A673 (cell line): ENCODE measurements at regions not wholly inside any gene's neighbourhood (a gene's known extent, or its start where the extent isn't known, plus 50 kb on each side); places are given as distances from the start of the nearest gene placed in this dataset.

Experiments used
- BruUV-seq: library from RNA; stranded (reverse); fragments of 400-500 nt; replicated peaks from 2 replicates; lab custom pipeline; 2021; lab: Mats Ljungman, UMichigan
- CTCF ChIA-PET: fragments of 300-600 bp; sonication (Branson Sonifier 250); formaldehyde crosslinking; loops from one replicate; lab custom pipeline; 2022; ENCODE audit warnings: antibody characterized with exemption; lab: Charles Lee
- POLR2A ChIA-PET: fragments of 300-600 bp; sonication (Branson Sonifier 250); formaldehyde crosslinking; loops from one replicate; lab custom pipeline; 2022; ENCODE audit warnings: antibody characterized with exemption; ENCODE audit not compliant: low non-redundant PET; lab: Charles Lee
- DNase-seq: peaks from one replicate; pipeline ENCODE4 v3.0.0-alpha.2; 2015; ENCODE audit warnings: low spot score
- H3K27ac ChIP-seq: fragments of 200-600 bp; sonication (generic); 2 replicates; pipeline ENCODE4 v1.5.1; 2016; ENCODE audit warnings: mixed run types, low read depth, mild to moderate bottlenecking, mixed read lengths, antibody characterized with exemption, low read length; ENCODE audit not compliant: poor library complexity, severe bottlenecking
- H3K27me3 ChIP-seq: fragments of 200-600 bp; sonication (generic); replicated peaks from 2 replicates; pipeline ENCODE4 v1.6.1; 2017; ENCODE audit warnings: mixed run types, low read depth, mild to moderate bottlenecking, mixed read lengths, antibody characterized with exemption, low read length; ENCODE audit not compliant: insufficient read depth, poor library complexity
- H3K36me3 ChIP-seq: fragments of 200-600 bp; sonication (generic); 2 replicates; pipeline ENCODE4 v1.6.1; 2016; ENCODE audit warnings: mixed run types, mild to moderate bottlenecking, mixed read lengths, antibody characterized with exemption, low read length; ENCODE audit not compliant: insufficient read depth, poor library complexity, severe bottlenecking
- H3K4me1 ChIP-seq: fragments of 200-600 bp; sonication (generic); 2 replicates; pipeline ENCODE4 v1.6.1; 2017; ENCODE audit warnings: mixed run types, mild to moderate bottlenecking, mixed read lengths, antibody characterized with exemption, low read length; ENCODE audit not compliant: insufficient read depth, poor library complexity, severe bottlenecking
- H3K4me3 ChIP-seq: fragments of 200-600 bp; sonication (generic); 2 replicates; pipeline ENCODE4 v1.5.1; 2016; ENCODE audit warnings: low read depth, mixed run types, mild to moderate bottlenecking, mixed read lengths, low read length; ENCODE audit not compliant: poor library complexity, severe bottlenecking
- H3K9me3 ChIP-seq: fragments of 200-600 bp; sonication (generic); 2 replicates; pipeline ENCODE4 v1.6.1; 2016; ENCODE audit warnings: mixed run types, low read depth, mild to moderate bottlenecking, mixed read lengths, antibody characterized with exemption, low read length; ENCODE audit not compliant: poor library complexity, severe bottlenecking
- CTCF ChIP-seq: fragments of 300-800, 200-600 bp; sonication (generic); conservative IDR thresholded peaks from 2 replicates; pipeline ENCODE4 v1.5.1; 2017; ENCODE audit warnings: low read depth, mild to moderate bottlenecking, antibody characterized with exemption, low read length, moderate library complexity, mixed read lengths
- EZH2 ChIP-seq: fragments of 200-600 bp; sonication (generic); IDR thresholded peaks from 2 replicates; pipeline ENCODE4 v1.6.1; 2017; ENCODE audit warnings: borderline replicate concordance, low read depth, mild to moderate bottlenecking, mixed read lengths, antibody characterized with exemption, low read length; ENCODE audit not compliant: poor library complexity, severe bottlenecking
- intact Hi-C: fragments of 100-400 bp; cut with micrococcal nuclease; formaldehyde crosslinking; loops from one replicate; pipeline ENCODE4 v1.10.0; 2022; ENCODE audit not compliant: unreplicated experiment

GRCh38 chr15:69661446-69661845 lies 208.8 kb downstream of the RPLP1 start:
- Histone ChIP-seq H3K9me3 (no peaks in the 10 kb centered on the region), H3K27me3 (peaks cover 62% of the 10 kb centered on the region), H3K27ac (no peak overlapping the region), H3K4me3 (no peak overlapping the region), H3K4me1 (no peaks in the 10 kb centered on the region), H3K36me3 (no peaks in the 10 kb centered on the region)
- ChIA-PET POLR2A (no interaction called here), CTCF (no interaction called here)
- no peak for DNase-seq
- intact Hi-C loops: no loop called here
- TF ChIP-seq EZH2: no peak
- no peak for TF ChIP-seq CTCF
- BruUV-seq: no TSS peak

GRCh38 chr15:69661871-69662644 lies 209.4 kb downstream of the RPLP1 start:
- H3K27me3 ChIP-seq: peaks cover 56% of the 10 kb centered on the region
- DNase-seq: no peak
- CTCF ChIA-PET: no interaction called here
- BruUV-seq: no TSS peak
- TF ChIP-seq CTCF (no peak), EZH2 (no peak)
- intact Hi-C loops: no loop called here
- no peaks in the 10 kb centered on the region for H3K36me3 ChIP-seq
- no peaks in the 10 kb centered on the region for H3K4me1 ChIP-seq
- POLR2A ChIA-PET: no interaction called here
- H3K4me3 ChIP-seq: no peak overlapping the region
- no peaks in the 10 kb centered on the region for H3K9me3 ChIP-seq
- H3K27ac ChIP-seq: no peak overlapping the region

GRCh38 chr15:69662645-69663000 lies 210.0 kb downstream of the RPLP1 start:
- Histone ChIP-seq H3K9me3 (no peaks in the 10 kb centered on the region), H3K36me3 (no peaks in the 10 kb centered on the region), H3K27me3 (peaks cover 51% of the 10 kb centered on the region), H3K4me3 (no peak overlapping the region), H3K27ac (no peak overlapping the region), H3K4me1 (no peaks in the 10 kb centered on the region)
- POLR2A ChIA-PET: no interaction called here
- CTCF ChIA-PET: no interaction called here
- DNase-seq: no peak
- intact Hi-C loops: no loop called here
- no TSS peak for BruUV-seq
- TF ChIP-seq EZH2: no peak
- no peak for TF ChIP-seq CTCF
